Thyroid gland (tissue), 4 donors: ENCODE measurements at regions not wholly inside any gene's neighbourhood (a gene's known extent, or its start where the extent isn't known, plus 50 kb on each side); places are given as distances from the start of the nearest gene placed in this dataset.

Experiments used
- CTCF ChIP-seq, 6 experiments: fragments of 200-600 bp in 3 of 6; fragments of 450-650 bp in 3 of 6; sonication (generic) in 3 of 6; IDR thresholded peaks; one replicate each; pipeline ENCODE4 v1.5.1; 2016 to 2019; ENCODE audit warnings: antibody characterized with exemption in 6 of 6, mild to moderate bottlenecking in 2 of 6, inconsistent platforms in 1 of 6, moderate library complexity in 1 of 6
- POLR2A ChIP-seq, 2 donors: fragments of 450-650 bp; IDR thresholded peaks; one replicate each; pipeline ENCODE4 v1.6.1; 2017; ENCODE audit warnings: antibody characterized with exemption in 2 of 2, mild to moderate bottlenecking in 2 of 2, moderate library complexity in 1 of 2

GRCh38 chr11:33449798-33450197, 192.6 kb downstream of the HIPK3 start:
- TF ChIP-seq CTCF (IDR thresholded peaks at IDR 0.05): no peak
- no peak for TF ChIP-seq POLR2A (IDR thresholded peaks at IDR 0.05)
